IPS-15b (cell line): ENCODE measurements at regions not wholly inside any gene's neighbourhood (a gene's known extent, or its start where the extent isn't known, plus 50 kb on each side); places are given as distances from the start of the nearest gene placed in this dataset.

Experiments
- H3K27me3 ChIP-seq: one replicate; pipeline ENCODE4 v1.6.1; 2013; ENCODE audit warnings: low read length; ENCODE audit not compliant: control insufficient read depth, insufficient read depth
- H3K36me3 ChIP-seq: one replicate; pipeline ENCODE4 v1.6.1; 2013; ENCODE audit warnings: low read length; ENCODE audit not compliant: control insufficient read depth, insufficient read depth
- H3K4me1 ChIP-seq: one replicate; pipeline ENCODE4 v1.6.1; 2013; ENCODE audit warnings: mild to moderate bottlenecking, low read length; ENCODE audit not compliant: control insufficient read depth, insufficient read depth
- H3K4me3 ChIP-seq: one replicate; pipeline ENCODE4 v1.5.1; 2013; ENCODE audit warnings: low read depth, low read length
- H3K9ac ChIP-seq: one replicate; pipeline ENCODE4 v1.6.1; 2013; ENCODE audit warnings: low read depth, mild to moderate bottlenecking, low read length
- H3K9me3 ChIP-seq: one replicate; pipeline ENCODE4 v1.6.1; 2013; ENCODE audit warnings: mild to moderate bottlenecking, low read length; ENCODE audit not compliant: control insufficient read depth, insufficient read depth

DNA sequence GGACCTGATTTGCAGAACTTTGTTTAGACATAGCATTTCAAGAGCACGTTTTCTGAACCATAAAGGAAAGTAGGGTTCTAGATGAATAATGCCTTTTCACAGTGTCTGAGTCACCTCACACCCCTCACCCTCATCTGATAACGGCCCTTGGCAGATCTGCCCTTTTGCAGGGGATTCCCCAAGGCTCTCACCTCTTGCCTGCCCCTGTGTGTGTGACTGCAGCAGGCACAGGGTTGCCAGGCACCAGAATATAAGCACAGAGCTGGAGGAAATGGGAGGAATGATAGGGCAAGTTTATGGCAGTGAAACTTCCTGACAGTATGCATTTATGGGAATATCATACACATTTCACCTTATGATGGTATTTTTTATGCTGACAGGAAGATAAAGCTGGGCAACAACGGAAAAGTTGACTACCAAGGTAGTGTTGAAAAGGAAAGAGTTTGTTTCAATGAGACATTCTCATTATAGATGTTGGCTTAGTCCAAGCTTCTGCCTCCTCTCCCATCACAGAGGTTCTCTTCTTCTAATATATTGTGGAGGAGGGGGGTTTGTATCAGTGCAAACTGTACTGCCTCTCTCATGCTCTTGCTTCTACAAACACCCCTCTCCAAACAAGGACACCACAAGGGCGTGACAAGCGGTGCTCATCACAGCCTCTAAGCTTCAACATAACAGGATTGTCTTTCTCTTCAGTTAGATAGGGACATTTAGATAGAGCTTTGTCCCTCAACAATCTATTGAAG is 101.5 kb upstream of the BACH2 start:
- no peaks in the 10 kb centered on the region for H3K36me3 ChIP-seq
- H3K9ac ChIP-seq: no peak overlapping the region
- peaks cover 8% of the 10 kb centered on the region for H3K27me3 ChIP-seq
- no peaks in the 10 kb centered on the region for H3K9me3 ChIP-seq
- no peak overlapping the region for H3K4me3 ChIP-seq
- peaks cover 1% of the 10 kb centered on the region for H3K4me1 ChIP-seq

DNA sequence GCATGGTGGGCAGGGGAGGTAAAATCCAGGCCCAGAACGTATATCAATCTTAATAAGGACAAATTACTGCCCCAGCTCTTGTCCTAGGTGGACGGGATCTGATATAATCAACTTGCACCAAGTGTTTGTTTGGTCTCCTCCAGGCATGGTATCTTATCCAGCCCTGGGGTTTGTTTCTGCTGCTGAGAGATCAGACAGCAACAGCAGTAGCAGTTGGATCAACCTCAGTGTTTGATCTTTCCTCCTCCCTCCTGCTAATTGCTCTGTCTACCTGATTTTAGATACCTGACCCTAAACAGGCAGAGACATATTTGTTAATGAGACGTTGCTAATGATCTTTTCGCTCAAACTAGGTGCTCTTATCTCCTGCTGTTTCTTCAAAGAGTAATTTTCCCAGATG is 100.4 kb upstream of the BACH2 start:
- no peak overlapping the region for H3K9ac ChIP-seq
- H3K36me3 ChIP-seq: no peaks in the 10 kb centered on the region
- H3K9me3 ChIP-seq: no peaks in the 10 kb centered on the region
- H3K27me3 ChIP-seq: peaks cover 3% of the 10 kb centered on the region
- no peak overlapping the region for H3K4me3 ChIP-seq
- peaks cover 2% of the 10 kb centered on the region for H3K4me1 ChIP-seq

DNA sequence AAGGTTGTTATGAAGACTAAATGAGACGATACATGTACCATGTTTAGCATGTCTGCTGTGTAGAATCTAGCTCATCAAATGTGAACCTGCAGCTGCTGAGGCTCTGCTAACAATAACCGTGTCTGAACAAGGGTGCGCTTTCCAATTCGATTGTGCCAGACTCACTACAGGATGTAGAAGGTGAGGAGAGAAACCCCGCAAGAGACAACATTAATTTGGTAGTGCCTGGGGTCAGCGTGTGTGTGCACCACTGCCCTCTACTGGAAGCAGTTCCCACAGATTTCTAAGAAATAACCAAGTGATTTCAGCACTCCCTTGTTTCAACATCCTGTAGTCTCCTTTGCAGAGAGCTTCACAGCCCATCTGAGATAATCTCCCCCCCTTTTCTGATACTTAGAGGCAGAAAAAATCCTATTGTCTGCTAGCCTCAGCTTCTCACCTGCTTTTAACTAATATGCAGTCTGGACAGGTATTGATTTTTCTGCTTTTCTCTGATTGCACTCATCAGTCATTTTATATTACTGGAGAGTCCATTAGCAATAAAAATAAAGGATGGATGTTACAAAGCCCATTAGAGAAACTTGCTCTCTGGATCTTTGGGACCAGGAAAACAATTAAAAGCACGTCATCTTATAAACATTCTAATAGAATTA is 96.7 kb upstream of the BACH2 start:
- no peaks in the 10 kb centered on the region for H3K36me3 ChIP-seq
- no peaks in the 10 kb centered on the region for H3K9me3 ChIP-seq
- no peaks in the 10 kb centered on the region for H3K27me3 ChIP-seq
- H3K4me1 ChIP-seq: peaks cover 2% of the 10 kb centered on the region
- no peak overlapping the region for H3K4me3 ChIP-seq
- no peak overlapping the region for H3K9ac ChIP-seq

DNA sequence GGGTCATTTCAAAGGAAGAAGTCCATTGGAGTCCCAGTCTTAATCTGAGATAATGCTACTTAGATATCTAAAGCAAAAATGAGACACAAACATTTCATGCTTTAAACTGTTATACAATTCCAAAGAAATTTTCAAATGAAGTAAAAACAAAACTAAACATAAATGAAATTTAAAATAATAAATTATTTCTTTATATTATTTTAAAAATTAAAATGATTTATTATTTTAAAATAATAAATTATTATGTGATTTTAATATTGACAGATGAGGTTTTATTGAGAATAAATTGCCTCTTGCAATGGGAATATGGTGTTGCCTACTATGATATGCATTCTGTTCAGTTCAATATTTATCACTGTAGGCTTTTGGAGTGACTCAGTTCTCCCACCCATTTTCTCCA is 93.7 kb upstream of the BACH2 start:
- Histone ChIP-seq H3K27me3 (no peaks in the 10 kb centered on the region), H3K4me1 (peaks cover 13% of the 10 kb centered on the region)

DNA sequence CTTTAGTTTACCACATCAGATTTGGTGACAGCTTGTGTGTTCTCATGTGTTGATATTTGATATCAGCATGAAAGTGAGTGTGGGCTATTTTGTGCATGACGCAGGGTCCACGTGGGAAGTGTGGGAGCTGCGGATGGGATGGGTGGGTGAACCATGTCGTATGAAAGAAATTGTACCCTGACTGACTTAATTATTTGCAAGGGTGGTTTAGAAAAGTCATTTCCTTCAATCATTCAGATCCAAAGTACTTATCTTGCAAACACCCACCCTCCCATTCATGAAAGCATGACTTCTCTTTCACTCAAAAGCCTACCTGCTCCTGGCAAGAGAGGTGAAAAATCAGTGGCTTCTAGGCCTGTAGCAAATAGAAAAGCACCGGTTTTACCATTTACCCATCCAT is 91.8 kb upstream of the BACH2 start:
- Histone ChIP-seq H3K27me3 (no peaks in the 10 kb centered on the region), H3K4me1 (peaks cover 20% of the 10 kb centered on the region), H3K9ac (no peak overlapping the region), H3K36me3 (no peaks in the 10 kb centered on the region), H3K4me3 (no peak overlapping the region), H3K9me3 (no peaks in the 10 kb centered on the region)

More for the DNA sequence above, 93.7 kb upstream of the BACH2 start:
- no peaks in the 10 kb centered on the region for H3K9me3 ChIP-seq
- no peak overlapping the region for H3K9ac ChIP-seq
- no peaks in the 10 kb centered on the region for H3K36me3 ChIP-seq
- H3K4me3 ChIP-seq: no peak overlapping the region

DNA sequence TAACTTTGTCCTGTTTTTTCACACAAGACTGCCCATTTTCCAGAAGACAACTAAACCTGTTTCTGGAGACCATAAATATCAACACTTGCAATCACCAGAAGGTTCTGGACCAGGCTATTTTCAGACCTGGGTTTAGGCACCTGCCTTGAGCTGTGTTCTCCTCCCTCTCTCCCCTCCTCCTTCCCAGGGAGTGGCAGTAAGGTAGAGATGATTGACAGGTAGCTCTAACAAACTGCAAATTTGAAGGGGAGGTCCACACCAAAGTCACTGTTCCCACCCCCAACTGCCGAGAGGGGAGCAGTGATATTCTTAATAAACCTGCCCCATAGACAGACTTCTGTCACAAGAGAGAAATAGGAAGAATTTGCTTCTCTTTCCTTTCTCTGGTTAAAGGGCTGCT is 91.2 kb upstream of the BACH2 start:
- Histone ChIP-seq H3K9me3 (no peaks in the 10 kb centered on the region), H3K9ac (no peak overlapping the region), H3K4me3 (no peak overlapping the region), H3K4me1 (peaks cover 19% of the 10 kb centered on the region), H3K36me3 (no peaks in the 10 kb centered on the region), H3K27me3 (no peaks in the 10 kb centered on the region)

DNA sequence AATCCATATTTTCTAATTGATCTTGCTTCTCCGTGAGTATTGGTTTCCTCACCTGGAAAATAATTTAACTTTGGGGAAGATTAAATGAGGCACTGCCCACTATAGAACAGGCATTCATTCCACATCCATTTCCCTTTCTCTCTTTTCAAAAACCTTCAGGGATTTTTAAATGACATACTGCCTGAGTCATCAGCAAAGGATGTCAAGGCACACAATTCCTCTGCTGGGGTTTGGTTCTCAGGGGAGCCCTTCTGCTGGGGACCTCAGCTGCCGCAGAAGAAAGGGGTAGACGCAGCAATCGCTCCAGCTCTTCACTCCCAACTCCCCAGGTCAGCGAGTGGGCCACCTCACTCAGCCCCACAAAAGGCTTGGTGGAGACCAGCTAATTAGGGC is 90.7 kb upstream of the BACH2 start:
- H3K4me3 ChIP-seq: no peak overlapping the region
- H3K4me1 ChIP-seq: peaks cover 19% of the 10 kb centered on the region

DNA sequence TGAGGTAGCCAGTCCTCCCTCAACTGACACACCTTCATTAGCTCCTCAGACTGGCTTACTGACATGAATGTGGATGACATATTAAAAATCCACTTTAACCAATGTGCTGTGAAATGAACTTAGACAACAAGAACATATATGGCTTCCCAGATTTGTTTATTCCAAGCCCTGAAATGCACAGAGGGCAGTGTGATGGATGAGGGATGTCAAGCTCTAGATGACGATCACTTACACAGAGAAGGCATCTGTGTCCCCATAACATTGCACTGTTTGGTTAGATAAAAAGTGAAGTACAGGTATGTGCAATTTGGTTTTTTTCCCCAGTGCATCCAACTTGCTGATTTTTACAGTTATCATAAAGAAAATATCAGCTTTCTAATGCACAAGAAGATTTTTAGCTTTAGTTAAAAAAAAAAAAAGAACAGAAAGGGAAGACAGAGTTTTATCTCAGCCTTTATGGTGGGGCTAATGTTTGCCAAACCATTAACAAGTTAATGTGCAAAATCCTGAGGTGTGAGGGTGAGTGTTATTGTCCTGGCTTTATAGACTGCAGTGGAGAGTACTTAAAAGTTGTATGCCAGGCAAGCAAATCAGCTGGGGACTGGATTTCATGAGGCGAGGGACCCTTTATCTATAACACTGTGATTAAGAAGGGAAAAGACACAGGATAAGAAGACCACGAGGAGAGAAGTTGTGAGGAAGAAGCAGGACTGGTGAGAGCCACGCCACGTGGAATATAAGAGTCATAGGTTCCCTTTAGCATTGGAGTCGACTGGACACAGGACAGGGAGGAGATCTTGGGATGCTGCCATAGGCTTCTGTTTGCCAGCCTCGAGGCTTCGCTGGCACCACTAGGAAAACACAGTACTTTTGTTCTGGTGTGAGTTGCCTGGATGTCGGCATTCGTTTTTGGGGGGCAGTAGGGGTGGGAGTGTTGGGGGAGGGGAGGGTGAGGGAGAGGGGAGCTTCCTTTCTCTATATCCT is 90.0 kb upstream of the BACH2 start:
- Histone ChIP-seq H3K4me3 (no peak overlapping the region), H3K27me3 (no peaks in the 10 kb centered on the region), H3K4me1 (peaks cover 19% of the 10 kb centered on the region)

More for the DNA sequence above, 90.7 kb upstream of the BACH2 start:
- Histone ChIP-seq H3K27me3 (no peaks in the 10 kb centered on the region), H3K9me3 (no peaks in the 10 kb centered on the region), H3K9ac (no peak overlapping the region), H3K36me3 (no peaks in the 10 kb centered on the region)

DNA sequence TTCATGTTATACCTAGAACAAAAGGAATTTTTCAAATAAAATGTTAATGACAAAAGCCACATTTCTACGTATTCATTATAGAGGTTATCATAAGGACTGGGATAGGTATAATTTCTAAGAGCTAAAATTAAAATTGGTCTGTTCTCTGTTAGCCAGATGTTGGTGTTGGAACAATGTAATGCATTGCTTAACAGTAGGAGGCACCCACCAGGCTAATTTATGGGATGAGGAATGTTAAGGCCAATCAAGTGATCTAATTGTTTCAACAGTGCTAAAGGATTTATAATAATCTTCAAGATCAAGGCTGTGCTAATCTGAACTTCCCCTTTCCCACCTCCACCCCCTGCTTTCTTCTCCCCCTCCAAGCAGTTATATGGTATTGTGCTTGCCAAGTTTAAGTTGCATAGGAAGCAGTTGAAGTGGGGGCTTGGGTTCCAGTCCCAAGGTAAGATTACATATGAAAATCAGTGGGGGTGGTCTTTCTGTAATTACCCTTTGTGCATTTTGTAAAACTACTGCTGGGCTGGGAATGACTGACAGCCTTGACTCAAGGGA is 89.2 kb upstream of the BACH2 start:
- H3K9me3 ChIP-seq: no peaks in the 10 kb centered on the region
- no peak overlapping the region for H3K4me3 ChIP-seq
- peaks cover 19% of the 10 kb centered on the region for H3K4me1 ChIP-seq
- H3K36me3 ChIP-seq: no peaks in the 10 kb centered on the region
- no peak overlapping the region for H3K9ac ChIP-seq
- no peaks in the 10 kb centered on the region for H3K27me3 ChIP-seq

More for the DNA sequence above, 90.0 kb upstream of the BACH2 start:
- Histone ChIP-seq H3K9ac (no peak overlapping the region), H3K9me3 (no peaks in the 10 kb centered on the region), H3K36me3 (no peaks in the 10 kb centered on the region)

DNA sequence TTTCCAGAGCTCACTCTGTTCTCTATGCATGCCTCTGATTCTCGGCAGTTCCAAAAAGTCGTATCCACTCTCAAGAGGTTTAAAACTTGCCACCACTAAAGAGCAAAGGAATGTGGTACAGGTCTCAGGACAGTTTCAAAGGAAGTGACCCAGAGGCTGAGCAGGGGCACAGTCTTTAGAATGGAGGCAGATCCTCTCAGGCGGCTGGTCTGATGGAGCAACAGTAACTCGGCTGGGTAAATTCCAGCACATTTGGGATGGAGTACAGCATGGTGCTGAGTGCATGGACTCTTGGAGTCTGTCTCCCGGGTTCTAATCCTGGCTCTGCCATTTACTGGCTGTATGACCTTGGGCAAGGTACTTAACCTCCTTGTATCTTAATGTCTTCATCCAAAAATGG is 88.1 kb upstream of the BACH2 start:
- no peaks in the 10 kb centered on the region for H3K9me3 ChIP-seq
- no peak overlapping the region for H3K9ac ChIP-seq
- no peaks in the 10 kb centered on the region for H3K27me3 ChIP-seq
- H3K36me3 ChIP-seq: no peaks in the 10 kb centered on the region
- H3K4me3 ChIP-seq: no peak overlapping the region
- H3K4me1 ChIP-seq: peaks cover 19% of the 10 kb centered on the region

DNA sequence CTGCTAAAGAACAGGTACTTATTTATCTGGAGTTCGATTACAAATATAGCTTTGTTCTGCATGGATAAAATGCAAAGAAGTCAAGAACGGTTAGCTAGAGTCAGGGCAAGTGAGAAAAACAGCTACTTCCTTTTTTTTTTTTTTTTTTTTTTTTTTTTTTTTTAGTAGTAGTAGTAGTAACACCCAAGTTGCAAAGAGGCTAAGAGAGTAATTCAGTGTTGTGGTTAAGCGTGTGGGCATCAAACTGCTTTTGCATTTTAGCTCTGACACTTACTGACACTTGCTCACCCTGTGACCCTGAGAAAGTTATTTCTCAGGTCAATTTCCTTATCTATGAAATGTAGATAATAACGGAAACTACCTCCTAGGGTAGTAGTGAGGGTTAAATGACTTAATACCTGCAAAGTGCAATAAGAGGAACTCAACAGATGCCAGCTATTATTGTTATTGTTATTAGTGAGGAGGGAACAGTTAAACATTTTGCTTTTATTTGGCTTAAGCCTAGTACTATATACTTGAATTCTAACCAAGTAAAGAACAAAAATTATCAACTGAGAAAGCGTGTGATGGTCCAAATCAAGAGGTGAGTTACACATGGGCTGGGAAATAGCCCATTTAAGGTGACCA is 86.7 kb upstream of the BACH2 start:
- Histone ChIP-seq H3K4me3 (no peak overlapping the region), H3K9ac (no peak overlapping the region), H3K27me3 (no peaks in the 10 kb centered on the region), H3K4me1 (peaks cover 19% of the 10 kb centered on the region), H3K9me3 (no peaks in the 10 kb centered on the region), H3K36me3 (no peaks in the 10 kb centered on the region)
